Transverse colon (tissue), 4 donors: ENCODE measurements at regions not wholly inside any gene's neighbourhood (a gene's known extent, or its start where the extent isn't known, plus 50 kb on each side); places are given as distances from the start of the nearest gene placed in this dataset.

ENCODE experiments used
- EP300 ChIP-seq: sonication (generic); formaldehyde crosslinking; IDR thresholded peaks from one replicate; pipeline ENCODE4 v1.6.1; 2017; ENCODE audit warnings: antibody characterized with exemption, low read depth
- POLR2A ChIP-seq: fragments of 450-650 bp; IDR thresholded peaks from one replicate; pipeline ENCODE4 v1.6.1; 2016; ENCODE audit warnings: antibody characterized with exemption, mild to moderate bottlenecking, moderate library complexity
- POLR2AphosphoS5 ChIP-seq, 3 donors: sonication (generic); formaldehyde crosslinking; IDR thresholded peaks; one replicate each; pipeline ENCODE4 v1.6.1; 2016; ENCODE audit warnings: antibody characterized with exemption in 3 of 3
- TF ChIP-seq, protein P1 (sequence below), 5 experiments: fragments of 200-600 bp in 3 of 5; fragments of 450-650 bp in 2 of 5; sonication (generic) in 3 of 5; IDR thresholded peaks; 1 replicate in 2 of 5; 2 replicates in 3 of 5; pipeline ENCODE4 v1.5.1; 2016 to 2017; ENCODE audit warnings: antibody characterized with exemption in 5 of 5, inconsistent platforms in 3 of 5, mild to moderate bottlenecking in 2 of 5, moderate library complexity in 1 of 5

DNA sequence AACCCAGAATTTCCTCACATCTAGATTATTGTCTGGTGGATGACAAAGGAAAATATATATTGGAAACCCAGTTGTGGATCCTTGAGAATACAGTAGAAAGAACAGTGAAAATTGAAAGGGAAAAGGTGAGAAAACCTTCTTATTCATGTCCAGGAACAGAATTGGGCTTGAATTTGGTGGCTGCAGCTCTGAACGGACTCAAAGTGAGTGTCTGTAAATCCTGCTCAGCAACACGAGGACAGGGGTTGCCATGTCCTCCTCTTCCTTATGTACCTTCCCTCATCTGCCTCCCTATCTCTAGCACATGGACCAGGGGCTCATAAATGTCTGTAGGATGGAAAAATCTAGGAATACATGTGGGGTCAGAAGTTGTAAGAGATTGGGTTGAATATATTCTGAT is 152.2 kb downstream of the RPIA start:
- TF ChIP-seq, protein P1, sequence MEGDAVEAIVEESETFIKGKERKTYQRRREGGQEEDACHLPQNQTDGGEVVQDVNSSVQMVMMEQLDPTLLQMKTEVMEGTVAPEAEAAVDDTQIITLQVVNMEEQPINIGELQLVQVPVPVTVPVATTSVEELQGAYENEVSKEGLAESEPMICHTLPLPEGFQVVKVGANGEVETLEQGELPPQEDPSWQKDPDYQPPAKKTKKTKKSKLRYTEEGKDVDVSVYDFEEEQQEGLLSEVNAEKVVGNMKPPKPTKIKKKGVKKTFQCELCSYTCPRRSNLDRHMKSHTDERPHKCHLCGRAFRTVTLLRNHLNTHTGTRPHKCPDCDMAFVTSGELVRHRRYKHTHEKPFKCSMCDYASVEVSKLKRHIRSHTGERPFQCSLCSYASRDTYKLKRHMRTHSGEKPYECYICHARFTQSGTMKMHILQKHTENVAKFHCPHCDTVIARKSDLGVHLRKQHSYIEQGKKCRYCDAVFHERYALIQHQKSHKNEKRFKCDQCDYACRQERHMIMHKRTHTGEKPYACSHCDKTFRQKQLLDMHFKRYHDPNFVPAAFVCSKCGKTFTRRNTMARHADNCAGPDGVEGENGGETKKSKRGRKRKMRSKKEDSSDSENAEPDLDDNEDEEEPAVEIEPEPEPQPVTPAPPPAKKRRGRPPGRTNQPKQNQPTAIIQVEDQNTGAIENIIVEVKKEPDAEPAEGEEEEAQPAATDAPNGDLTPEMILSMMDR (IDR thresholded peaks at IDR 0.05), result no peak
- TF ChIP-seq EP300, result no peak
- TF ChIP-seq POLR2A, result no peak
- TF ChIP-seq POLR2AphosphoS5 (IDR thresholded peaks at IDR 0.05), result no peak
